Lower leg skin (tissue), 4 donors: ENCODE measurements at regions not wholly inside any gene's neighbourhood (a gene's known extent, or its start where the extent isn't known, plus 50 kb on each side); places are given as distances from the start of the nearest gene placed in this dataset.
A peak's percentile ranks its signal among the peaks of the same experiment; 100 is the strongest.

Experiments
- DNase-seq, 2 donors: peaks; one replicate each; pipeline ENCODE4 v3.0.0-alpha.2; 2019; ENCODE audit warnings: low spot score in 2 of 2
- H3K4me3 ChIP-seq: fragments of 200-600 bp; sonication (generic); 2 replicates; pipeline ENCODE4 v1.5.1; 2017; ENCODE audit warnings: mild to moderate bottlenecking, low read depth; ENCODE audit not compliant: poor library complexity, severe bottlenecking
- CTCF ChIP-seq, 3 donors: fragments of 450-650 bp; IDR thresholded peaks; one replicate each; pipeline ENCODE4 v1.5.1; 2016; ENCODE audit warnings: antibody characterized with exemption in 3 of 3, mild to moderate bottlenecking in 3 of 3, moderate library complexity in 2 of 3
- POLR2A ChIP-seq, 2 donors: fragments of 450-650 bp; IDR thresholded peaks; one replicate each; pipeline ENCODE4 v1.6.1; 2016 to 2017; ENCODE audit warnings: antibody characterized with exemption in 2 of 2, mild to moderate bottlenecking in 1 of 2, moderate library complexity in 1 of 2
- WGBS, 2 donors: methylation state at CpG; one replicate each; pipeline ENCODE4 v1.1.5; 2018; 5-methylcytosine and 5-hydroxymethylcytosine counted together
- intact Hi-C: fragments of 100-400 bp; cut with DNase I; formaldehyde crosslinking; loops from one replicate; pipeline ENCODE4 v1.15.0; 2023; ENCODE audit warnings: low total_unique reads

GRCh38 chr9:108180541-108180940 is 675.2 kb downstream of the ACTL7B start:
- WGBS, 2 donors: 70 to 78% methylated on average over 1 of the region's 1 CpG
- TF ChIP-seq POLR2A (IDR thresholded peaks at IDR 0.05) (no peak), CTCF (IDR thresholded peaks at IDR 0.05) (no peak)
- intact Hi-C loops: no loop called here
- H3K4me3 ChIP-seq: no peak overlapping the region
- DNase-seq: peak in 1 of 2 donors; percentile 45

- no peak for DNase-seq
- H3K4me3 ChIP-seq: no peak overlapping the region
- intact Hi-C loops: no loop called here
- TF ChIP-seq CTCF (IDR thresholded peaks at IDR 0.05): no peak
- TF ChIP-seq POLR2A (IDR thresholded peaks at IDR 0.05): no peak
- 58 to 62% methylated on average over 4 of the region's 4 CpGs for WGBS, 2 donors
Observed at GRCh38 chr9:108178318-108178717, 677.5 kb downstream of the ACTL7B start.

- H3K4me3 ChIP-seq: no peak overlapping the region
- no peak for TF ChIP-seq CTCF (IDR thresholded peaks at IDR 0.05)
- no peak for TF ChIP-seq POLR2A (IDR thresholded peaks at IDR 0.05)
- intact Hi-C loops: no loop called here
- no peak for DNase-seq
- 63 to 70% methylated on average over 3 of the region's 3 CpGs for WGBS, 2 donors
Observed at GRCh38 chr9:108168236-108168850, 678.8 kb upstream of the KLF4 start.

- WGBS, 2 donors: 74 to 88% methylated on average over 5 of the region's 5 CpGs
- H3K4me3 ChIP-seq: no peak overlapping the region
- intact Hi-C loops: no loop called here
- DNase-seq: no peak
- no peak for TF ChIP-seq CTCF (IDR thresholded peaks at IDR 0.05)
- no peak for TF ChIP-seq POLR2A (IDR thresholded peaks at IDR 0.05)
Observed at GRCh38 chr9:108167136-108167900, 677.7 kb upstream of the KLF4 start.

- no peak for TF ChIP-seq POLR2A (IDR thresholded peaks at IDR 0.05)
- TF ChIP-seq CTCF (IDR thresholded peaks at IDR 0.05): no peak
- WGBS, 2 donors: 55 to 73% methylated on average over 2 of the region's 2 CpGs
- intact Hi-C loops: no loop called here
- DNase-seq: no peak
- no peak overlapping the region for H3K4me3 ChIP-seq
Observed at GRCh38 chr9:108166519-108166918, 677.0 kb upstream of the KLF4 start.
